ENCODE measurements at regions not wholly inside any gene's neighbourhood (a gene's known extent, or its start where the extent isn't known, plus 50 kb on each side); places are given as distances from the start of the nearest gene placed in this dataset.

- H2AFZ ChIP-seq (ENCODE audit: control insufficient read depth, low read length): no peak overlapping the region
- H3K79me2 ChIP-seq (ENCODE audit: control insufficient read depth, insufficient read depth, low read length): no peaks in the 10 kb centered on the region
- dilution Hi-C loops (cut with MboI; ENCODE audit: extremely low pct_ligation_motif_present, low sequenced_read_pairs): no loop called here
- no peak overlapping the region for H3K9ac ChIP-seq (ENCODE audit: control insufficient read depth, extremely low read depth, insufficient read depth, low read length)
- no peak for DNase-seq (ENCODE audit: low read depth, low spot score)
- no peaks in the 10 kb centered on the region for H4K20me1 ChIP-seq (ENCODE audit: control insufficient read depth, extremely low read depth, insufficient read depth, low read length)
- no peaks in the 10 kb centered on the region for H3K36me3 ChIP-seq (ENCODE audit: control insufficient read depth in 2 of 2, extremely low read depth in 1 of 2, insufficient read depth in 2 of 2, low read length in 2 of 2)
- H3K4me2 ChIP-seq (ENCODE audit: control insufficient read depth, extremely low read depth, insufficient read depth, low read depth, low read length): no peak overlapping the region
- H3K27me3 ChIP-seq (ENCODE audit: control insufficient read depth, extremely low read depth, insufficient read depth, low read length): no peaks in the 10 kb centered on the region
- H3K27ac ChIP-seq (ENCODE audit: control insufficient read depth, insufficient read depth, low read length): no peak overlapping the region
- no peak for TF ChIP-seq CTCF (optimal IDR thresholded peaks at IDR 0.05 in 1 of 3, IDR thresholded peaks at IDR 0.05 in 1 of 3, conservative IDR thresholded peaks at IDR 0.05 in 1 of 3; ENCODE audit: extremely low read depth in 1 of 3, insufficient read depth in 2 of 3, low read length in 3 of 3)
- TF ChIP-seq EZH2 (IDR thresholded peaks at IDR 0.05; ENCODE audit: low read length): no peak
- no peak for FAIRE-seq
- H3K9me3 ChIP-seq (ENCODE audit: control insufficient read depth, low read depth, low read length): peaks cover 2% of the 10 kb centered on the region
- no peaks in the 10 kb centered on the region for H3K9me1 ChIP-seq (ENCODE audit: control insufficient read depth, extremely low read depth, insufficient read depth, low read length)
- no peaks in the 10 kb centered on the region for H3K4me1 ChIP-seq (ENCODE audit: control insufficient read depth, extremely low read depth, insufficient read depth, low read length)
- H3K4me3 ChIP-seq (ENCODE audit: control insufficient read depth in 2 of 3, extremely low read depth in 1 of 3, insufficient read depth in 2 of 3, low read depth in 1 of 3, low read length in 3 of 3): no peak overlapping the region
Measured at GRCh38 chr9:103126494-103126893, 131.4 kb downstream of the CYLC2 start.

GRCh38 chr9:103139891-103140290 is 144.8 kb downstream of the CYLC2 start:
- FAIRE-seq: no peak
- dilution Hi-C loops (cut with MboI; ENCODE audit: extremely low pct_ligation_motif_present, low sequenced_read_pairs): no loop called here

More at GRCh38 chr9:103139891-103140290, 144.8 kb downstream of the CYLC2 start:
- no peaks in the 10 kb centered on the region for H3K4me1 ChIP-seq (ENCODE audit: control insufficient read depth, extremely low read depth, insufficient read depth, low read length)
- no peak for DNase-seq (ENCODE audit: low read depth, low spot score)
- no peaks in the 10 kb centered on the region for H3K9me1 ChIP-seq (ENCODE audit: control insufficient read depth, extremely low read depth, insufficient read depth, low read length)
- H4K20me1 ChIP-seq (ENCODE audit: control insufficient read depth, extremely low read depth, insufficient read depth, low read length): no peaks in the 10 kb centered on the region
- no peak overlapping the region for H3K27ac ChIP-seq (ENCODE audit: control insufficient read depth, insufficient read depth, low read length)
- H3K36me3 ChIP-seq (ENCODE audit: control insufficient read depth in 2 of 2, extremely low read depth in 1 of 2, insufficient read depth in 2 of 2, low read length in 2 of 2): no peaks in the 10 kb centered on the region
- H3K4me2 ChIP-seq (ENCODE audit: control insufficient read depth, extremely low read depth, insufficient read depth, low read depth, low read length): no peak overlapping the region
- no peaks in the 10 kb centered on the region for H3K79me2 ChIP-seq (ENCODE audit: control insufficient read depth, insufficient read depth, low read length)
- no peak for TF ChIP-seq CTCF (optimal IDR thresholded peaks at IDR 0.05 in 1 of 3, IDR thresholded peaks at IDR 0.05 in 1 of 3, conservative IDR thresholded peaks at IDR 0.05 in 1 of 3; ENCODE audit: extremely low read depth in 1 of 3, insufficient read depth in 2 of 3, low read length in 3 of 3)
- TF ChIP-seq EZH2 (IDR thresholded peaks at IDR 0.05; ENCODE audit: low read length): no peak
- no peak overlapping the region for H3K4me3 ChIP-seq (ENCODE audit: control insufficient read depth in 2 of 3, extremely low read depth in 1 of 3, insufficient read depth in 2 of 3, low read depth in 1 of 3, low read length in 3 of 3)
- no peak overlapping the region for H2AFZ ChIP-seq (ENCODE audit: control insufficient read depth, low read length)
- no peak overlapping the region for H3K9ac ChIP-seq (ENCODE audit: control insufficient read depth, extremely low read depth, insufficient read depth, low read length)
- H3K27me3 ChIP-seq (ENCODE audit: control insufficient read depth, extremely low read depth, insufficient read depth, low read length): no peaks in the 10 kb centered on the region
- H3K9me3 ChIP-seq (ENCODE audit: control insufficient read depth, low read depth, low read length): no peaks in the 10 kb centered on the region

Measured in keratinocyte (primary cell).